ENCODE measurements at regions not wholly inside any gene's neighbourhood (a gene's known extent, or its start where the extent isn't known, plus 50 kb on each side); places are given as distances from the start of the nearest gene placed in this dataset.

DNA sequence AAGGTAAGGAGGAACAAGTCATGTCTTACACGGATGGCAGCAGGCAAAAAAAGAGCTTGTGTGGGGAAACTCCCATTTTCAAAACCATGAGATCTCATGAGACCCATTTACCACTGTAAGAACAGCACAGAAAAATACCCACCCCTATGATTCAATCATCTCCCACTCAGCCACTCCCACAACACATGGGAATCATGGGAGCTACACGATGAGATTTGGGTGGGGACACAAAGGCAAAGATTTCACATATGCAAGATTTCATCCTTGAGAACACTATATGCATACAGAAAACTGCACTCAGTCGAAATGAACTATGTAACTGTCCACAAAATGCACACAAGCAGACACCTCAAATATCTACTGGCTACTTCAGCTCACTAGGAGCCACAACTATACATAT is 480.6 kb upstream of the BTBD3 start:
- peaks cover 2% of the 10 kb centered on the region for H3K9me3 ChIP-seq (ENCODE audit: control insufficient read depth, insufficient read depth, low read length)
- WGBS (ENCODE audit: insufficient coverage), result 91% methylated on average over 2 of the region's 3 CpGs
- H3K27me3 ChIP-seq (ENCODE audit: control insufficient read depth, insufficient read depth, low read length), result no peaks in the 10 kb centered on the region
- H3K27ac ChIP-seq (ENCODE audit: low read depth, low read length), result no peak overlapping the region
- no peak overlapping the region for H3K4me3 ChIP-seq (ENCODE audit: low read depth, low read length)
- H3K36me3 ChIP-seq (ENCODE audit: control insufficient read depth, insufficient read depth, low read length), result no peaks in the 10 kb centered on the region
- DNase-seq (ENCODE audit: low read depth in 4 of 6, low spot score in 6 of 6), result no peak
- H3K4me1 ChIP-seq (ENCODE audit: control insufficient read depth, insufficient read depth, low read length), result no peaks in the 10 kb centered on the region

- 75% methylated on average over 1 of the region's 5 CpGs for WGBS (ENCODE audit: insufficient coverage)
- Histone ChIP-seq H3K27me3 (ENCODE audit: control insufficient read depth, insufficient read depth, low read length) (no peaks in the 10 kb centered on the region), H3K9me3 (ENCODE audit: control insufficient read depth, insufficient read depth, low read length) (peaks cover 2% of the 10 kb centered on the region), H3K36me3 (ENCODE audit: control insufficient read depth, insufficient read depth, low read length) (no peaks in the 10 kb centered on the region), H3K4me1 (ENCODE audit: control insufficient read depth, insufficient read depth, low read length) (no peaks in the 10 kb centered on the region), H3K27ac (ENCODE audit: low read depth, low read length) (no peak overlapping the region), H3K4me3 (ENCODE audit: low read depth, low read length) (no peak overlapping the region)
- DNase-seq (ENCODE audit: low read depth in 4 of 6, low spot score in 6 of 6), result no peak
Observed at GRCh38 chr20:11437611-11438380, 479.9 kb upstream of the BTBD3 start.

DNA sequence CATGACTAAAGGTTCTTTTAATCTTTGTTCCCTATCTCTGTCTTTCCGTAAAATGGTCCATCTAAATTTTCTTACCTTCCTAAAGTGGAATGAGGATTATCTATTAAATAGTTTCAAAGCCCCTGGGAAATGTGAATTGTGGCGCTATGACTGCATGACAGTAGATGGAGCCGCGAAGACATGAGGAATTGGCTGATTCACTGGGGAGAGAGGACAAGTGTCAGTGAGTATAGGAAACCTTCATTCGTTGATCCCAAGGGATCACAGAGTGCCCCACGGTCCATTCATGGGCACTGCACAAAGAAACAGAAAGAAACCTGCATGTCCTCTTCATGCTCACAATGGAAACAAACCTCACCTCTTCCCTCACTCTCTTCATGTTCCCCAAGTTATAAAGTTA is 479.3 kb upstream of the BTBD3 start:
- Histone ChIP-seq H3K4me1 (ENCODE audit: control insufficient read depth, insufficient read depth, low read length) (no peaks in the 10 kb centered on the region), H3K4me3 (ENCODE audit: low read depth, low read length) (no peak overlapping the region), H3K27me3 (ENCODE audit: control insufficient read depth, insufficient read depth, low read length) (no peaks in the 10 kb centered on the region), H3K27ac (ENCODE audit: low read depth, low read length) (no peak overlapping the region), H3K36me3 (ENCODE audit: control insufficient read depth, insufficient read depth, low read length) (no peaks in the 10 kb centered on the region), H3K9me3 (ENCODE audit: control insufficient read depth, insufficient read depth, low read length) (peaks cover 2% of the 10 kb centered on the region)
- 96% methylated on average over 4 of the region's 6 CpGs for WGBS (ENCODE audit: insufficient coverage)
- DNase-seq (ENCODE audit: low read depth in 4 of 6, low spot score in 6 of 6), result no peak

DNA sequence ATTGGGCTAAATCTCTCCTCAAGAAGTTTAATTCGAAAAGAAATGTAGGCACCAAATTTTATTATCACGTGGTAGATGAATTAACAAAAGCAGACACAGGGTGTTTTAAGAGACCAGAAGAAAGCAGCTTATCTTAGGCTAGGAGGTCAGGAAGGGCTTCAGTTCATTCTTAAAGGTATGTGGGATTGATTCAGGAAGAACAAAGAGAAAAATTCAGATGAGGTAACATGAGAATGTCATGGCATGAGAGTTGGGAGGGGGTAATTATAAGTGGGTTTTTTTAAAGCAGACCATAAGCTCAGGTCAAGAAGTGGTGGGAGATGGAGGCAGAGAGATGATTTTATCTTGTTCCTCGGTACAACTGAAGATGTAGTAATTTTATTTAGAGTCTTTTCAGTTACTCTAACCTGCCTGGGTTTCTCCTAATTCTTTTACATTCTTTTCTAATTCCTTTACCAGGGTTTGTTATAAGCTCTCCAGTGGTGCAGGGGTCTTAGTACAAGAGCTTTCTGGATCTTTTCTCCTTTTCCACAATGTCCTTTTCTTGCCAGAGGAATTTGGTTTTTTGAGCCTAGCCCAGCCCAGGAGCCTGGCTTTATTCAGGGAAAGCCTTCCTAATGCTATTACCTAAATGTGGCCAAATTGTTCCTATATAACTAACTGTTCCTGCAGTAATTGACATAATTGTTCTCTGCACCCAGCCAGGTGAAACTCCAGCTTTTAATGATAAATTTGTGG is 474.1 kb upstream of the BTBD3 start:
- Histone ChIP-seq H3K27ac (ENCODE audit: low read depth, low read length) (no peak overlapping the region), H3K36me3 (ENCODE audit: control insufficient read depth, insufficient read depth, low read length) (no peaks in the 10 kb centered on the region), H3K9me3 (ENCODE audit: control insufficient read depth, insufficient read depth, low read length) (no peaks in the 10 kb centered on the region), H3K4me1 (ENCODE audit: control insufficient read depth, insufficient read depth, low read length) (no peaks in the 10 kb centered on the region), H3K27me3 (ENCODE audit: control insufficient read depth, insufficient read depth, low read length) (no peaks in the 10 kb centered on the region), H3K4me3 (ENCODE audit: low read depth, low read length) (no peak overlapping the region)
- DNase-seq (ENCODE audit: low read depth in 4 of 6, low spot score in 6 of 6), result no peak
- 43% methylated on average over 1 of the region's 3 CpGs for WGBS (ENCODE audit: insufficient coverage)

DNA sequence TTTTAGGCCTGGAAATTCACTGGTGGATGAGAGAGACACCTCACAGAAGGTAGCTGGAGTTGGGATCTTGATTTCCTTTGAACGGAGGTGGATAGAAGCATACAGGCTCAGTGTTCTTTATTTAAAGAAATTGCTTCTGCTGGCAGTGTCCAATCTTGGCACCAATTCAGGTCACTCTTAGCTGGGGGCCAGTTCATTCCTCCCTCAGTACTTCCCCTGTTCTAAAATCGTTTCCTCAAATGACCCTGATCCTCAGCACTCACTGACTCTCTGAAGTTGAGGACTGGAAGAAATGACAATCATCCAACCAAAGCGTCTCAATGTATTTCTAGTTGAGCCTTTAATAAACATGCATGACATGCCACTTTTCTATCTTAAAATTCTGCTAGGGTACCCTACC is 472.5 kb upstream of the BTBD3 start:
- Histone ChIP-seq H3K9me3 (ENCODE audit: control insufficient read depth, insufficient read depth, low read length) (no peaks in the 10 kb centered on the region), H3K27ac (ENCODE audit: low read depth, low read length) (no peak overlapping the region), H3K27me3 (ENCODE audit: control insufficient read depth, insufficient read depth, low read length) (no peaks in the 10 kb centered on the region), H3K4me3 (ENCODE audit: low read depth, low read length) (no peak overlapping the region), H3K4me1 (ENCODE audit: control insufficient read depth, insufficient read depth, low read length) (no peaks in the 10 kb centered on the region), H3K36me3 (ENCODE audit: control insufficient read depth, insufficient read depth, low read length) (no peaks in the 10 kb centered on the region)
- peak in 1 of 6 donors; percentile 9 for DNase-seq (ENCODE audit: low read depth in 4 of 6, low spot score in 6 of 6)
- 83% methylated on average over 1 of the region's 3 CpGs for WGBS (ENCODE audit: insufficient coverage)

- Histone ChIP-seq H3K36me3 (ENCODE audit: control insufficient read depth, insufficient read depth, low read length) (no peaks in the 10 kb centered on the region), H3K4me3 (ENCODE audit: low read depth, low read length) (no peak overlapping the region), H3K27me3 (ENCODE audit: control insufficient read depth, insufficient read depth, low read length) (no peaks in the 10 kb centered on the region), H3K27ac (ENCODE audit: low read depth, low read length) (no peak overlapping the region), H3K9me3 (ENCODE audit: control insufficient read depth, insufficient read depth, low read length) (no peaks in the 10 kb centered on the region), H3K4me1 (ENCODE audit: control insufficient read depth, insufficient read depth, low read length) (no peaks in the 10 kb centered on the region)
- no peak for DNase-seq (ENCODE audit: low read depth in 4 of 6, low spot score in 6 of 6)
Observed at GRCh38 chr20:11445891-11446290, 471.8 kb upstream of the BTBD3 start.

DNA sequence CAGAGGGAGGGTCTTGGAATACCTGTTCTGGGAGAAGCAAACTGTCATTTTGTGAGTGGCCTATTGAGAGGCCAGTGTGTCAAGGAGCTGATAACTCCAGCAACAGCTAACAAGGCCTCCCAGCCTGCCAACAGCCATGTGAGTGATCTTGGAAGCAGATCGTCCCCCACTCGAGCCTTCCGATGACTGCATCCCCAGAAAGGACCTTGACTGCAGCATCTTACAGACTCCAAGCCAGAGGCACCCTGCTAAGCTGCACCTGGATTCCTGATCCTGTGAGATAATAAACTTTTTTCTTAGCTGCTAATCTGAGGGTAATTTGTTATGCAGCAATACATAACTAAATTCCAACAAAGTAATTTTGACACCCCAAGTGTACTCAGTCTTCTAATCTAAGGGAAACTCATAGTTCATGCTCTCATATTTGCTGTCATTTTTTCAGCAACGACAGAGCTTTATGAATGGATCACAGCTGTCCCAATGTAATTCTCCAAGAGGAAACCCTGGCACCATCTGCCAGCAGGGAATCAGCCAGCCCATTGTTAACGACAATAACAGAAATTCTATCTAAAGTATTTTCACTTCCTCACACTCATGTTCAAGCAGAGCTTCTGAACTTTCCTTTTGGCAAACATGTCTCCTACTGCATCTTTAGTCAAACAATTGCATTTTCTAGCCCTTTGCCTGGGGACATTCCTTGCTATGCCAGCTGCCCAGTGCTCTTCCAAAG is 470.2 kb upstream of the BTBD3 start:
- DNase-seq (ENCODE audit: low read depth in 4 of 6, low spot score in 6 of 6), result peak in 1 of 6 donors; percentile 22

DNA sequence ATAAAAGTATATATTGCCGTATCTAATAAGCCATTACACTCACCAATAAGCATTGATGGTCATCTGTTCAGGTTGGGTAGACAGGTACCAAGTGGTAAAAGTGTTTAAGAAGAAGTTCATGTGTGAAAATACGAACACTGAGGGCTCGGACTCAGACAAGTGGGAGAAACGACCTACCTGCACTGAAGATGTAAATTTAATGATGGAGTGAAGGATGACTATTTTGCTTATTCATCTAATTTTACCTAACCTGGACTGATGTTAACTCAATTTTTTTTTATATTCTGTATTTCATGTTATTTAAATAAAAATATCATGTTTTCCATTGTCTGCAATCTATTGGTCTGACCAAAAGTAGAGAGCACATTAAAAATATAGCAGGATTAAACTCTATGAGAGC is 469.1 kb upstream of the BTBD3 start:
- H3K27ac ChIP-seq (ENCODE audit: low read depth, low read length), result no peak overlapping the region
- H3K27me3 ChIP-seq (ENCODE audit: control insufficient read depth, insufficient read depth, low read length), result no peaks in the 10 kb centered on the region
- no peaks in the 10 kb centered on the region for H3K36me3 ChIP-seq (ENCODE audit: control insufficient read depth, insufficient read depth, low read length)
- no peak overlapping the region for H3K4me3 ChIP-seq (ENCODE audit: low read depth, low read length)
- no peaks in the 10 kb centered on the region for H3K9me3 ChIP-seq (ENCODE audit: control insufficient read depth, insufficient read depth, low read length)
- no CpG with 5 or more reads among the region's 4 CpGs for WGBS (ENCODE audit: insufficient coverage)
- H3K4me1 ChIP-seq (ENCODE audit: control insufficient read depth, insufficient read depth, low read length), result peaks cover 8% of the 10 kb centered on the region
- no peak for DNase-seq (ENCODE audit: low read depth in 4 of 6, low spot score in 6 of 6)

More for the DNA sequence above, 470.2 kb upstream of the BTBD3 start:
- no peak overlapping the region for H3K4me3 ChIP-seq (ENCODE audit: low read depth, low read length)
- H3K9me3 ChIP-seq (ENCODE audit: control insufficient read depth, insufficient read depth, low read length), result no peaks in the 10 kb centered on the region
- H3K27ac ChIP-seq (ENCODE audit: low read depth, low read length), result no peak overlapping the region
- no peaks in the 10 kb centered on the region for H3K36me3 ChIP-seq (ENCODE audit: control insufficient read depth, insufficient read depth, low read length)
- peaks cover 8% of the 10 kb centered on the region for H3K4me1 ChIP-seq (ENCODE audit: control insufficient read depth, insufficient read depth, low read length)
- 8% methylated on average over 2 of the region's 5 CpGs for WGBS (ENCODE audit: insufficient coverage)
- H3K27me3 ChIP-seq (ENCODE audit: control insufficient read depth, insufficient read depth, low read length), result no peaks in the 10 kb centered on the region

GRCh38 chr20:11451793-11452291 is 465.9 kb upstream of the BTBD3 start:
- H3K36me3 ChIP-seq (ENCODE audit: control insufficient read depth, insufficient read depth, low read length), result no peaks in the 10 kb centered on the region
- WGBS (ENCODE audit: insufficient coverage), result 0% methylated on average over 1 of the region's 7 CpGs
- H3K9me3 ChIP-seq (ENCODE audit: control insufficient read depth, insufficient read depth, low read length), result no peaks in the 10 kb centered on the region
- peak in 5 of 6 donors; percentile 4 to 66 (median 26) for DNase-seq (ENCODE audit: low read depth in 4 of 6, low spot score in 6 of 6)
- peaks cover 8% of the 10 kb centered on the region for H3K4me1 ChIP-seq (ENCODE audit: control insufficient read depth, insufficient read depth, low read length)
- no peak overlapping the region for H3K27ac ChIP-seq (ENCODE audit: low read depth, low read length)
- no peaks in the 10 kb centered on the region for H3K27me3 ChIP-seq (ENCODE audit: control insufficient read depth, insufficient read depth, low read length)
- H3K4me3 ChIP-seq (ENCODE audit: low read depth, low read length), result no peak overlapping the region

All from spinal cord (tissue), 9 donors.